DMS114 treated with DMSO at 0.1 percent for 48 hours (cell line): ENCODE measurements at regions not wholly inside any gene's neighbourhood (a gene's known extent, or its start where the extent isn't known, plus 50 kb on each side); places are given as distances from the start of the nearest gene placed in this dataset.

Source experiments
- DNase-seq: peaks from one replicate; lab custom pipeline; 2025; ENCODE audit not compliant: unreplicated experiment; lab: John Stamatoyannopoulos, UW

GRCh38 chr6:160899671-160900430, 91.7 kb upstream of the MAP3K4 start:
- no peak for DNase-seq

GRCh38 chr6:160911949-160912348, 79.6 kb upstream of the MAP3K4 start:
- DNase-seq: no peak

- no peak for DNase-seq
Observed at GRCh38 chr6:160912411-160912810, 79.2 kb upstream of the MAP3K4 start.

GRCh38 chr6:160917572-160917971, 74.0 kb upstream of the MAP3K4 start:
- no peak for DNase-seq

- no peak for DNase-seq
Observed at GRCh38 chr6:160919723-160920440, 71.7 kb upstream of the MAP3K4 start.

- no peak for DNase-seq
Observed at GRCh38 chr6:160921095-160921494, 70.5 kb upstream of the MAP3K4 start.

- DNase-seq: no peak
Observed at GRCh38 chr6:160926281-160927276, 65.0 kb upstream of the MAP3K4 start.

- DNase-seq: no peak
Observed at GRCh38 chr6:160927416-160927815, 64.2 kb upstream of the MAP3K4 start.

- no peak for DNase-seq
Observed at GRCh38 chr6:160929361-160929760, 62.2 kb upstream of the MAP3K4 start.

- no peak for DNase-seq
Observed at GRCh38 chr6:160929831-160930230, 61.7 kb upstream of the MAP3K4 start.

GRCh38 chr6:160930547-160931377, 60.8 kb upstream of the MAP3K4 start:
- peak; percentile 30 for DNase-seq

- no peak for DNase-seq
Observed at GRCh38 chr6:160931378-160932310, 59.9 kb upstream of the MAP3K4 start.

GRCh38 chr6:160933256-160933655, 58.3 kb upstream of the MAP3K4 start:
- no peak for DNase-seq

GRCh38 chr6:160934157-160934556, 57.4 kb upstream of the MAP3K4 start:
- no peak for DNase-seq

- no peak for DNase-seq
Observed at GRCh38 chr6:160940197-160940596, 51.4 kb upstream of the MAP3K4 start.
